HFF-Myc (cell line): ENCODE measurements at regions not wholly inside any gene's neighbourhood (a gene's known extent, or its start where the extent isn't known, plus 50 kb on each side); places are given as distances from the start of the nearest gene placed in this dataset.

Experiments
- DNase-seq: peaks from one replicate; pipeline ENCODE4 v3.0.0-alpha.2; 2011; ENCODE audit warnings: low read depth; ENCODE audit errors: extremely low read depth
- H3K4me3 ChIP-seq: replicated peaks from 2 replicates; pipeline ENCODE4 v1.5.1; 2011; ENCODE audit warnings: low read depth, mild to moderate bottlenecking, control low read depth, low read length
- CTCF ChIP-seq: IDR thresholded peaks from 2 replicates; pipeline ENCODE4 v1.5.1; 2012; ENCODE audit warnings: mild to moderate bottlenecking, low read depth, low read length, control low read depth; ENCODE audit errors: missing control alignments

- TF ChIP-seq CTCF, result no peak
- DNase-seq, result no peak
- no peak overlapping the region for H3K4me3 ChIP-seq
These were observed 76.2 kb upstream of the VPREB1 start for GRCh38 chr22:22168190-22168940.

DNA sequence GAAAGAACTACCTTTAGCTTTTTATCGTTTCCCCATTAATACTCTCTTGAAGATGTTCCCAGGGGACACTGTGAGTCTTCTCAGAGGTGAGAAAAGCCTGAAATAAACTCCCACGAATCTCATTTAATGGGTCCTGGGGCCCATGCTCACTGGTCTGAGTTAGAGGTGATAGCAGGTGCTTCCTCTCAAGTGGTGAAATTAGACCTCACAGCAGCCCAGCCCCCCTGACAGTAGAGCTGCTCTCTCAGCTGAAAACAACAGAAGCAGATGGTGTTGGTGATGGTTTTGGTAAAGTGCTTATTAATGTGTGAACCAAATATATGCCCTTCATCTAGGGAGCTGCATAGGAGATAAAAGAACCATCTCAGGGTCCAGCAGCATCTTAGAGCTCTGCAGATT lies 76.8 kb upstream of the VPREB1 start:
- DNase-seq, result no peak
- H3K4me3 ChIP-seq, result no peak overlapping the region
- TF ChIP-seq CTCF, result no peak

DNA sequence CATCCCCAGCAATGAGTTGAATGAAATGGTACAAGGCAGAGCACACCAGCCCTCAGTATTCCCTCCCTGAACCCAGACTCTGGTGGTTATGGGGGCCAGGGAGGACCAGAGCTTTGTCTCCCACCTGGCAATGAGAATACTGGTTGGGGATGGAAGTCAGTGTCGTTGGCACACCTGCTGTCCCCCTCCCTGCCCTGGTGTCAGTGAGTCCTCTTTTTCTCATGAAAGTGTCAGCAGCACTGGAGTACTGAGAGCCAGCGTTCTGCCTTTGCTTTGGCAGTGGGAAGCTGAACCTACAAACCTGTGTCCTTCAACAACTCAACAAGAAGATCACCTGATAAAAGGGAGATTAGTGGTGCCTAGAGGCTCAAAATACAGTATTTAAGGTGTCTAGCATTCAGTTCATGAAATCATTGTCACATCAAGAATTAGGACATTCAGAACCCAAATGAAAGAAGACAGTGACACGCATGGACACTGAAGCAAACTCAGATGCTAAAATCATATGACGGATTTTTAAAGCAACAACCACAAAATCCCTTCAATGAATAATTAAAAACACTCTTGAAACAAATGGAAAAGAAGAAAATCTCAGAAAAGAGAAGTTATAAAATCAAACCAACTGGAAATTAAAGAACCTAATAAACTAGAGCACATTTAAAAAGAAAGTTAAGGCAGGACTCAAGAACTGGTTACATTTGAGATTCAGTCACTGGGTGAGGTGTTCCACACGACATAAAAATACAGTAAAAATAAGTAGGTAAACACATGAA lies 77.5 kb upstream of the VPREB1 start:
- H3K4me3 ChIP-seq, result no peak overlapping the region
- DNase-seq, result no peak
- TF ChIP-seq CTCF, result no peak

- no peak for DNase-seq
- TF ChIP-seq CTCF, result no peak
- H3K4me3 ChIP-seq, result no peak overlapping the region
These were observed 78.5 kb upstream of the VPREB1 start for GRCh38 chr22:22165936-22166710.

- no peak for DNase-seq
- H3K4me3 ChIP-seq, result no peak overlapping the region
- TF ChIP-seq CTCF, result no peak
These were observed 79.9 kb upstream of the VPREB1 start for GRCh38 chr22:22164541-22165272.
